ENCODE measurements at regions not wholly inside any gene's neighbourhood (a gene's known extent, or its start where the extent isn't known, plus 50 kb on each side); places are given as distances from the start of the nearest gene placed in this dataset.

- TF ChIP-seq CTCF (IDR thresholded peaks at IDR 0.05; ENCODE audit: low read depth, low read length) (no peak), MAX (IDR thresholded peaks at IDR 0.05; ENCODE audit: low read depth, low read length) (no peak), MYC (IDR thresholded peaks at IDR 0.05; ENCODE audit: low read depth, low read length) (no peak)
Observed at GRCh38 chr5:174315471-174315870, 270.0 kb downstream of the NSG2 start.
